Ishikawa (cell line): ENCODE measurements at regions not wholly inside any gene's neighbourhood (a gene's known extent, or its start where the extent isn't known, plus 50 kb on each side); places are given as distances from the start of the nearest gene placed in this dataset.

Experiments used
- CREB1 ChIP-seq: IDR thresholded peaks from 2 replicates; pipeline ENCODE4 v1.6.1; 2012; ENCODE audit warnings: low read depth
- EP300 ChIP-seq: IDR thresholded peaks from 2 replicates; pipeline ENCODE4 v1.6.1; 2012; ENCODE audit warnings: borderline replicate concordance
- FOXM1 ChIP-seq: IDR thresholded peaks from 2 replicates; pipeline ENCODE4 v1.6.1; 2012; ENCODE audit warnings: low read depth, borderline replicate concordance
- RAD21 ChIP-seq: IDR thresholded peaks from 2 replicates; pipeline ENCODE4 v1.6.1; 2012; ENCODE audit warnings: low read depth
- TAF1 ChIP-seq: IDR thresholded peaks from 2 replicates; pipeline ENCODE4 v1.6.1; 2012; ENCODE audit warnings: low read depth, mild to moderate bottlenecking
- TCF12 ChIP-seq: IDR thresholded peaks from 2 replicates; pipeline ENCODE4 v1.6.1; 2012; ENCODE audit warnings: low read depth
- TEAD4 ChIP-seq: IDR thresholded peaks from 2 replicates; pipeline ENCODE4 v1.6.1; 2012
- YY1 ChIP-seq: IDR thresholded peaks from 2 replicates; pipeline ENCODE4 v1.6.1; 2012; ENCODE audit warnings: low read depth
- ZBTB7A ChIP-seq: IDR thresholded peaks from 2 replicates; pipeline ENCODE4 v1.6.1; 2012; ENCODE audit warnings: low read depth
- TF ChIP-seq, protein P1 (sequence below): IDR thresholded peaks from 2 replicates; pipeline ENCODE4 v1.6.1; 2012; ENCODE audit warnings: low read depth, mild to moderate bottlenecking
- TF ChIP-seq, protein P2 (sequence below): IDR thresholded peaks from 2 replicates; pipeline ENCODE4 v1.6.1; 2012

DNA sequence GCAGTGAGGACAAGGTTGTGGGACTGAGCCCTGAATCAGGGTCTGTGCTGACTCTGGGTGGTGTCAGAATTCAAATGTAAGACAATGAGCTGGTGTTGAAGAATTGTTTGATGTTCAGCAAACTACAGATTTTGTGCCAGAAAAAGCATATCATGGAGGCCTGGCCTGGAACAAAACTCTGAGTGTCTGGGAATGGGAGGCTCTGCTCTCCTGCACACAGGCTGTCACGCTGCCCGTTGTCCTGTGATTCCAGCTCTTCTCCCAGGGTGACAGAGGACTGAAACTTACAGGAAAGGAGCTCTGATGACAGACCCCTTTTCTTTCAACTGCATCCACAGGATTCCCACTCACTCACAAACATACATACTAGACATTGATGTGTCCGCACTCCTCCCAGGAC, 120.1 kb downstream of the ZNF486 start:
- TF ChIP-seq TAF1: no peak
- TF ChIP-seq FOXM1: no peak
- no peak for TF ChIP-seq ZBTB7A
- TF ChIP-seq, protein P1, sequence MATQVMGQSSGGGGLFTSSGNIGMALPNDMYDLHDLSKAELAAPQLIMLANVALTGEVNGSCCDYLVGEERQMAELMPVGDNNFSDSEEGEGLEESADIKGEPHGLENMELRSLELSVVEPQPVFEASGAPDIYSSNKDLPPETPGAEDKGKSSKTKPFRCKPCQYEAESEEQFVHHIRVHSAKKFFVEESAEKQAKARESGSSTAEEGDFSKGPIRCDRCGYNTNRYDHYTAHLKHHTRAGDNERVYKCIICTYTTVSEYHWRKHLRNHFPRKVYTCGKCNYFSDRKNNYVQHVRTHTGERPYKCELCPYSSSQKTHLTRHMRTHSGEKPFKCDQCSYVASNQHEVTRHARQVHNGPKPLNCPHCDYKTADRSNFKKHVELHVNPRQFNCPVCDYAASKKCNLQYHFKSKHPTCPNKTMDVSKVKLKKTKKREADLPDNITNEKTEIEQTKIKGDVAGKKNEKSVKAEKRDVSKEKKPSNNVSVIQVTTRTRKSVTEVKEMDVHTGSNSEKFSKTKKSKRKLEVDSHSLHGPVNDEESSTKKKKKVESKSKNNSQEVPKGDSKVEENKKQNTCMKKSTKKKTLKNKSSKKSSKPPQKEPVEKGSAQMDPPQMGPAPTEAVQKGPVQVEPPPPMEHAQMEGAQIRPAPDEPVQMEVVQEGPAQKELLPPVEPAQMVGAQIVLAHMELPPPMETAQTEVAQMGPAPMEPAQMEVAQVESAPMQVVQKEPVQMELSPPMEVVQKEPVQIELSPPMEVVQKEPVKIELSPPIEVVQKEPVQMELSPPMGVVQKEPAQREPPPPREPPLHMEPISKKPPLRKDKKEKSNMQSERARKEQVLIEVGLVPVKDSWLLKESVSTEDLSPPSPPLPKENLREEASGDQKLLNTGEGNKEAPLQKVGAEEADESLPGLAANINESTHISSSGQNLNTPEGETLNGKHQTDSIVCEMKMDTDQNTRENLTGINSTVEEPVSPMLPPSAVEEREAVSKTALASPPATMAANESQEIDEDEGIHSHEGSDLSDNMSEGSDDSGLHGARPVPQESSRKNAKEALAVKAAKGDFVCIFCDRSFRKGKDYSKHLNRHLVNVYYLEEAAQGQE: no peak
- no peak for TF ChIP-seq CREB1
- TF ChIP-seq EP300: no peak
- no peak for TF ChIP-seq TCF12
- TF ChIP-seq YY1: no peak
- TF ChIP-seq TEAD4: no peak
- TF ChIP-seq, protein P2, sequence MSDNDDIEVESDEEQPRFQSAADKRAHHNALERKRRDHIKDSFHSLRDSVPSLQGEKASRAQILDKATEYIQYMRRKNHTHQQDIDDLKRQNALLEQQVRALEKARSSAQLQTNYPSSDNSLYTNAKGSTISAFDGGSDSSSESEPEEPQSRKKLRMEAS: no peak
- TF ChIP-seq RAD21: no peak
